D341Med (cell line): ENCODE measurements at regions not wholly inside any gene's neighbourhood (a gene's known extent, or its start where the extent isn't known, plus 50 kb on each side); places are given as distances from the start of the nearest gene placed in this dataset.

ENCODE experiments used
- DNase-seq: peaks from one replicate; pipeline ENCODE4 v3.0.0; 2012; ENCODE audit warnings: low spot score

DNA sequence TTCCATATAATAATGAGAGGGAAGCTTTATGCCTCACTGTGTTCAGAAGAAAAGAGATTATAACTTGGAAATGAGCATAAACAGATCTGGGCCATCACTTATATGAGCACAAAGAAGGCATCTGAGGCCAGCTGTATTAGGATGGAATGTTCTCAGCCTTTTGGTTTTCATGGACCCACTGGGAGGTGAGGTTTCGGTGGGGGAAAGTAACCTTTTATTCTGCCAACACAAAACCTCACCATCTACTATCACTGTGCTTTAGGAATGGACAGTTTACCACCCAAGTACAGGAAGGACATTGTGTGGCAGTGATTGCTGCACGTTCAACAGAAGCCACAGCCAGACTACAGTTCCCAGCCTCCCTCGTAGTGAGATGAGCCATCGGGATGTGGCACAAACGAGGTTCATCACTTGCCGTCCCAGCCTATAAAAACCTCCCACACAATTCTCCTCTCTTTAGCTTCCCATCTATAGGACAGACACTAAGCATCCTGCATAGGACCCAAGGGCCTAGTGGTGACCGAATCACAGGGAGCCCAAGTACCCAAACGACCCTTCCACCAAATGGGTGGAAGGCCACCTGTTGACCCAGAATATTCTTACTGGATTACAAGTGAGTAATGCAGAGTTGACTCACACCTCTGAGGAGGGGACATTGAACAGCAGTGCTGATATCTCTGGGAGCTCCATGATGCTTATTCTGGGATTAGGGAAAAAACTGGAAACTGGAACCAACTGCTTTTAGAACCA lies 121.5 kb upstream of the RAG2 start:
- no peak for DNase-seq

DNA sequence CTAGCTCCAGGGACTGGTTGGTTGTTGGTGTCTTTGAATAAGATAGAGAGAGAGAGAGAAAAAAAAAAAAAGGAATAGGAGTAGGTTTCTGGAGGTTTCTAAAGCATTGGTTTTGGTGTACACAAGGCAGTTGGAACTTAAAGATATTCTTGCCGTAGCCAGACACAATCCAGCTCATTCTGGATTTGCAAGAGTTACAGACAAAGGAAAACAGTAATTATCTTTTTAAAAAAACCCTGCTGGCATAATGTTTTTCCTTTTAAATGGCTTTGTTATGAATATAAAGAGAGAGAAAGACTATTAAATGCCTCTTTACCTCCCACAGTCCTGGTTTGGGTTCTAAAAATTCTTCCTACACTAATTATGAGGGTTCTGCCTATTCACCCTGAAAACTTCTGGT lies 120.4 kb upstream of the RAG2 start:
- no peak for DNase-seq

DNA sequence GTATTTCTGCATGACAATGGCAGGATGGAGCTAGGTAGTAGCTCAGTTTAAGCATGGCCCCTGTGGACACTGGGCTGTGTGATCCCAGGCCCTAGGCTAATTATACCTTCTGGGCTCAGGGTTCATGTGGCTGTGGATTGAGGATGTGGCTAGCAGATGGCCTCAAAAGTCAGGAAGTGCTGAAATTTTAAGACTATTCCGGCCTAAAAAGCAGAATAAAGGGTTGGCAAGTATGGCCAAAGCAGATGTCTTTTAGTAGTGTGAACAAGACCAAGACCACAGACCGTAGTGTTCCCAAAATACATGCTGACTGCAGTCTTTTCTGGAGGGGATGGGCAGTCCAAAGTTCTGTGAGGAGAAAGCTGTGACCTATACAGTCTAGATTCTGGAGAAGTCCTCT lies 115.7 kb upstream of the RAG2 start:
- no peak for DNase-seq

DNA sequence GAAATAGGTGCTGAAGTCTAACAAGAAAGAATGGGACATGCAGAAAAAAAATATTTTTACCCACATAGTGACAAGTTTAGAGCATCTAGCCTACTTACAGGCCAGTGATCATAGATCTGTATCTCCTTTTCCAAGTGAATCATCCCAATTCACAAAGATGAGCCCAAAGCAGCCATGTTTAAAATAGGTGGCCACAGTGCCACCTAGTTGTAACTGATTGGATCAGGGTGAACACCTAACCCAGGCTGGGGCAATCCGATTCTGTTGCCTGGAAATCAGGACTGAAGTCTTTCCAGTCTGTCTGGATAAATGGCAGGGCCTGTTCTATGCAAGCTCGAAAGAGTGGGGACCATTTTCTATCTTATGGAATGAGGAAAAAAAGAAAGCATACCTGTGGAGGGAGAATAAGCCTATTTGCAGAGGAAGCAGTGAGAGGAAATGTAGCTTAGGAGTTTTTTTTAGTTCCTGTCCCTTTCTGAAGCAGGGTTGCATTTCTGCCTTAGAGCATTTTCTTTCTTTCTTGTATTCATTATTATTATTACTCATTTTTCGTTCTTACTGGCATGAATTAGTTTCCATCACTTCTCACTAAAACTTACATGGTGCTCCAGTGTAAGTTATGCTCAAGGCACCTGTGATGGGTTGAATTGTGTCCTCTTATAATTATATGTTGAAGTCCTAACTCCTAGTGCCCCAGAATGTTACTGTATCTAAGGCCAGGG lies 113.2 kb upstream of the RAG2 start:
- no peak for DNase-seq
